Effector memory CD8-positive, alpha-beta T cell (primary cell): ENCODE measurements at regions not wholly inside any gene's neighbourhood (a gene's known extent, or its start where the extent isn't known, plus 50 kb on each side); places are given as distances from the start of the nearest gene placed in this dataset.

Experiments
- ATAC-seq: fragments of 150-1000 bp; cut with Tn5 transposase; replicated peaks from 2 replicates; pipeline ENCODE4 v1.10.0; 2021; ENCODE audit warnings: mild to moderate bottlenecking, moderate library complexity
- DNase-seq, 3 experiments: peaks; one replicate each; pipeline ENCODE4 v3.0.0; 2021
- H3K27ac Mint-ChIP-seq, 2 donors: one replicate each; pipeline ENCODE4 v1.8.0; 2022; ENCODE audit warnings: mild to moderate bottlenecking in 2 of 2, mixed read lengths in 2 of 2, moderate library complexity in 2 of 2
- H3K27me3 Mint-ChIP-seq, 2 donors: one replicate each; pipeline ENCODE4 v1.8.0; 2022; ENCODE audit warnings: mixed read lengths in 2 of 2
- H3K36me3 Mint-ChIP-seq: one replicate; pipeline ENCODE4 v1.8.0; 2022; ENCODE audit warnings: mild to moderate bottlenecking, moderate library complexity, mixed read lengths; ENCODE audit not compliant: insufficient read depth
- H3K4me1 Mint-ChIP-seq, 2 donors: one replicate each; pipeline ENCODE4 v1.8.0; 2022; ENCODE audit warnings: low read depth in 2 of 2, mixed read lengths in 2 of 2
- H3K4me3 Mint-ChIP-seq, 2 donors: one replicate each; pipeline ENCODE4 v1.8.0; 2022; ENCODE audit warnings: mild to moderate bottlenecking in 2 of 2, mixed read lengths in 2 of 2, moderate library complexity in 2 of 2
- H3K9me3 Mint-ChIP-seq, 2 donors: one replicate each; pipeline ENCODE4 v1.8.0; 2022; ENCODE audit warnings: mixed read lengths in 2 of 2

- no peak overlapping the region for H3K4me3 Mint-ChIP-seq
- no peak overlapping the region for H3K27ac Mint-ChIP-seq
- H3K36me3 Mint-ChIP-seq = peaks cover 2% of the 10 kb centered on the region
- no peak for ATAC-seq
- H3K9me3 Mint-ChIP-seq = peaks cover 0 to 6% of the 10 kb centered on the region in 2 donors
- H3K4me1 Mint-ChIP-seq = no peaks in the 10 kb centered on the region
- H3K27me3 Mint-ChIP-seq = peaks cover 5 to 14% of the 10 kb centered on the region in 2 donors
- no peak for DNase-seq
Observed at GRCh38 chr1:208562151-208562960, 318.2 kb upstream of the PLXNA2 start.

DNA sequence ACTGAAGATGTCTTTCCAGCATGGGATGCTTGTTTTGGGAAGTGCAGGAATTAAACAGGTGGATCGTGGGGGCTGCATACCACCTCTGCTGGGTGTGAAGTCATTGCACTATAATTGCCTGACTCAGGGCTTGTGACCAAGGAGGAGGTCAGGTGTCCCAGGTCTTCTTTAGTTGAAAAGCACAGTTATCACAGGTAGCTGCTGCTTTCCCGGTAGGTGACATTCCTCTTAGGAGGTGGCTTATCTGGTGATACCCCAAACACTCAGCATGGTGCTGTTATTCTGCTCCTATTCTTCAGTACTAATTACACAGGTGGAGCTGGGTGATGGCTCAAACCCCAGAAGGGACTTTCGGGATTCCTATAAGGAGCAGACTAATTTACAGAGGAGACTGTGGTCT lies 320.3 kb upstream of the PLXNA2 start:
- H3K36me3 Mint-ChIP-seq = peaks cover 2% of the 10 kb centered on the region
- no peak for DNase-seq
- ATAC-seq = no peak
- H3K4me1 Mint-ChIP-seq = no peaks in the 10 kb centered on the region
- no peak overlapping the region for H3K27ac Mint-ChIP-seq
- peaks cover 21 to 35% of the 10 kb centered on the region in 2 donors for H3K27me3 Mint-ChIP-seq
- peaks cover 5 to 12% of the 10 kb centered on the region in 2 donors for H3K9me3 Mint-ChIP-seq
- H3K4me3 Mint-ChIP-seq = no peak overlapping the region

DNA sequence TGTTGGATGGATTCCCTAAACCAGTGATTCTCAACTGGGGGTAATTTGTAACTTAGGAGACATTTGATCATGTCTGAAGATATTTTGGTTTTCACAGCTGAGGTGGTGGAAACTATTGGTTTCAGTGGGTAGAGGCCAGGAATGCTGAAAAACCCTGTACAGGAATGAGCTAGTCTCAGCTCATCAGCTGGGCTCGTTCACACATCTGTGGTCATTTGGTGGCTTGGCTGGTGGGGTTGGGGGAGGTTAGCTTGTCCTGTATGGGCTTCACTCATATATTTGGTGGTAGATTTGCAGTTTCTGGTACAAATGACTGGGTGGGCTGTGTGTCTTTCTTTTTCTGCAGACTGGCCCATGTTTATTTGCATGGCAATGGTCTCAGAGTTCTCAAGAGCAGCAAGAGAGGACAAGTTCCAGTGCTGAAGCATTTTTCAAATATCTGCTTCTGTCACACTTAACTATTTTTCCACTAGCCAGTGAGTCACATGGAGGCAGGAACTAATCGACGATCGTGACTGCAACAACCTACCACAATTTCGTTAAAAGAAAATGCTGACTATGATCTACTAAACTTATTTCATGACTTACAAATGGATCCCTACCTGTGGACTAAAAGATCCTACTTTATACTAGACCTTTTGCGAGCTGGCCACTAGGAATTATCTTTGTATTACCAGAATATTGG lies 321.7 kb upstream of the PLXNA2 start:
- ATAC-seq (no peak), DNase-seq (no peak)
- H3K27me3 Mint-ChIP-seq = peaks cover 21 to 43% of the 10 kb centered on the region in 2 donors
- H3K27ac Mint-ChIP-seq = no peak overlapping the region
- no peaks in the 10 kb centered on the region for H3K4me1 Mint-ChIP-seq
- H3K4me3 Mint-ChIP-seq = no peak overlapping the region
- peaks cover 5 to 19% of the 10 kb centered on the region in 2 donors for H3K9me3 Mint-ChIP-seq
- H3K36me3 Mint-ChIP-seq = peaks cover 2% of the 10 kb centered on the region

DNA sequence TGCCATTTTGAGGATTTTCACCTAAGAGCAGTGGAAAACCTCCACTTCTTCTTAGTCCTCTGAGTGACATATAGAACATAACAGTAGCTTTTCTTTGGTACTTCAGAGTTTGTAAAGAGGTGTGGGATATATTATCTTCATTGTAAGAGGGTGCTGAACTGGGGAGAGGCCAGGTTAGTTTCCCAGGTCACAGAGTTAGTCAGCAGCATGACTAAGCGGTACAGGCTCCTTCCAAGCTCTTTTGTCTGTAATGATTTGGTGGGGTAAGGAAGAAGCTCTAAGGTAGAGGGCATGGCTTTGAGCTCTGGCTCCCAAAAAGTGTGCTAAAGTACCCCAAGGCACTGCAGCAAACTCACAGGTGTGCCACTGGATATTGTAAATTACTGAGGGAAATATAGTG lies 325.0 kb upstream of the PLXNA2 start:
- no peak overlapping the region for H3K27ac Mint-ChIP-seq
- ATAC-seq = no peak
- no peaks in the 10 kb centered on the region for H3K4me1 Mint-ChIP-seq

DNA sequence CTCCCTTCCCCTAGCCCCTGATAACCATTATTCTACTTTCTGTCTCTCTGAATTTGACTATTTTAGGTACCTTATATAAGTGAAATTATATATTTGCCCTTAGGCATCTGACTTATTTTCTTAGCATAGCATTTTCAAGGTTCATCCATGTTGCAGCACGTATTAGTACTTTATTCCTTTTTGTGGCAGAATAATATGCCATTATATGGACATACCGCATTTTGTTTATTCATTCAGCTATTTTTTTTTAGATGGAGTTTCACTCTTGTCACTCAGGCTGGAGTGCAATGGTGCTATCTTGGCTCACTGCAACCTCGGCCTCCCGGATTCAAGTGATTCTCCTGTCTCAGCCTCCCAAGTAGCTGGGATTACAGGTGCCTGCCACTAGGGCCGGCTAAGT lies 326.2 kb upstream of the PLXNA2 start:
- peaks cover 5 to 13% of the 10 kb centered on the region in 2 donors for H3K9me3 Mint-ChIP-seq
- ATAC-seq (no peak), DNase-seq (no peak)
- H3K4me3 Mint-ChIP-seq = no peak overlapping the region
- peaks cover 16 to 29% of the 10 kb centered on the region in 2 donors for H3K27me3 Mint-ChIP-seq
- H3K27ac Mint-ChIP-seq = no peak overlapping the region
- no peaks in the 10 kb centered on the region for H3K36me3 Mint-ChIP-seq
- H3K4me1 Mint-ChIP-seq = no peaks in the 10 kb centered on the region

More for the DNA sequence above, 325.0 kb upstream of the PLXNA2 start:
- DNase-seq = no peak
- Mint-ChIP-seq H3K36me3 (no peaks in the 10 kb centered on the region), H3K4me3 (no peak overlapping the region), H3K9me3 (peaks cover 5 to 19% of the 10 kb centered on the region in 2 donors), H3K27me3 (peaks cover 21 to 41% of the 10 kb centered on the region in 2 donors)

GRCh38 chr1:208576425-208576824 lies 332.2 kb upstream of the PLXNA2 start:
- H3K4me1 Mint-ChIP-seq = no peaks in the 10 kb centered on the region
- H3K9me3 Mint-ChIP-seq = no peaks in the 10 kb centered on the region
- no peaks in the 10 kb centered on the region for H3K36me3 Mint-ChIP-seq
- ATAC-seq (no peak), DNase-seq (no peak)
- H3K4me3 Mint-ChIP-seq = no peak overlapping the region
- no peak overlapping the region for H3K27ac Mint-ChIP-seq
- peaks cover 0 to 11% of the 10 kb centered on the region in 2 donors for H3K27me3 Mint-ChIP-seq

DNA sequence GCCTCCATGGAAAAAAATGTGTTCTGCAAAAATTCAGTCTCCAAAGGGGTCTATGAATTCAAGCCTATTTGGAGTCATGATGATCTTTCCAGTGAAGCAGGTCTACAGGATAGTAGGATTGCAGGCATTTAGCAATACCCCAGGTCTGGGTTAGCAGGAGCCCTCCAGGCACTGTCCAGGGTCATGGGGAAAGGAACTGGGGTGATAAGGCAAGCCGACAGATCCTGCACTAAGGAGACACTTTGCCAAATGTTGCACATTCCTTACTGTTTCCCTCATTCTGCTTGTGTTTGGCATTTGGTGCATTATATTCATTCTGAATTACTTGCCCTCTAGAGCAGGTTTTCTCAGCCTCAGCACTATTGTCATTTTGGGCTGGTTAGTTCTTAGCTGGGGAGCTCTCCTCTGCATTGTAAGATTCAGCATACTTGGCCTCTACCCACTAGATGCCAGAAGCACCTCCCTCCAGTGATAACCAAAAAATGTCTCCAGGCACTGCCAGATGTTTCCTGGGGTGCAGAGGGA lies 333.3 kb upstream of the PLXNA2 start:
- Mint-ChIP-seq H3K36me3 (no peaks in the 10 kb centered on the region), H3K27ac (no peak overlapping the region), H3K4me1 (no peaks in the 10 kb centered on the region), H3K9me3 (no peaks in the 10 kb centered on the region), H3K27me3 (peaks cover 0 to 11% of the 10 kb centered on the region in 2 donors), H3K4me3 (no peak overlapping the region)
- ATAC-seq (no peak), DNase-seq (no peak)

- Mint-ChIP-seq H3K4me3 (no peak overlapping the region), H3K4me1 (no peaks in the 10 kb centered on the region), H3K27me3 (peaks cover 0 to 8% of the 10 kb centered on the region in 2 donors), H3K9me3 (no peaks in the 10 kb centered on the region), H3K36me3 (no peaks in the 10 kb centered on the region), H3K27ac (no peak overlapping the region)
- DNase-seq (no peak), ATAC-seq (no peak)
Observed at GRCh38 chr1:208581209-208581608, 337.0 kb upstream of the PLXNA2 start.

GRCh38 chr1:208581667-208582066 lies 337.5 kb upstream of the PLXNA2 start:
- no peaks in the 10 kb centered on the region for H3K36me3 Mint-ChIP-seq
- H3K9me3 Mint-ChIP-seq = no peaks in the 10 kb centered on the region
- H3K4me3 Mint-ChIP-seq = no peak overlapping the region
- ATAC-seq = no peak
- DNase-seq = no peak
- H3K27ac Mint-ChIP-seq = no peak overlapping the region
- H3K4me1 Mint-ChIP-seq = no peaks in the 10 kb centered on the region
- peaks cover 0 to 4% of the 10 kb centered on the region in 2 donors for H3K27me3 Mint-ChIP-seq

DNA sequence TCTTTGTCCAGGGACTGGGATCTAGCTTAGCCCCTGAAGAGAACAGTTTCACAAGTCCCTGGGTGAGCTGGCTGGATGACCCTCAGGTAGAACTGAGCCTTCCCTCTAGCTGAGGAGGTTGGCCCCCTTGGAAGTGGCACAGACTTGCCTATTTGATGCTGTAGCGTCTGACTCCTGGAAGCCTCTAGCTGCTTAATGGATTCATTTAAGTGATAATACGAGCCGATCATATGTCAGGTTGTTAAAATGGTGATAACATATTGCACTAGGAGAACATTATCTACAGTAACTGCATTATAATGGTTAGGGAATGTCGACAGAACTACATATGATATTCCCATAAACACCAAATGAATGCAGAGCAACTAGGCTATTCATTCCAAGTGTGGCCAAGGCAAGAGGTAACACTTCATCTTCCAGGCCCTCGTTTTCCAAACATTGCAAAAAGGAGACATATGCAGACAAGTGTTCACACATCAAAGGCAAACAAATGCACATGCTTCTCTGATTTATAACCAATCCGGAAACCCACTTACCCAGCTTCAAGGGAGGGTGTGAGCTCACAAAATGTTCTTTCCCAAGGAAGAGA lies 340.1 kb upstream of the PLXNA2 start:
- DNase-seq = no peak
- Mint-ChIP-seq H3K36me3 (no peaks in the 10 kb centered on the region), H3K4me1 (no peaks in the 10 kb centered on the region), H3K27ac (no peak overlapping the region), H3K4me3 (no peak overlapping the region), H3K9me3 (no peaks in the 10 kb centered on the region), H3K27me3 (no peaks in the 10 kb centered on the region)
- no peak for ATAC-seq

- ATAC-seq (no peak), DNase-seq (no peak)
- H3K27me3 Mint-ChIP-seq = no peaks in the 10 kb centered on the region
- H3K9me3 Mint-ChIP-seq = no peaks in the 10 kb centered on the region
- H3K4me1 Mint-ChIP-seq = no peaks in the 10 kb centered on the region
- H3K4me3 Mint-ChIP-seq = no peak overlapping the region
- no peaks in the 10 kb centered on the region for H3K36me3 Mint-ChIP-seq
- H3K27ac Mint-ChIP-seq = no peak overlapping the region
Observed at GRCh38 chr1:208587110-208587509, 342.9 kb upstream of the PLXNA2 start.

DNA sequence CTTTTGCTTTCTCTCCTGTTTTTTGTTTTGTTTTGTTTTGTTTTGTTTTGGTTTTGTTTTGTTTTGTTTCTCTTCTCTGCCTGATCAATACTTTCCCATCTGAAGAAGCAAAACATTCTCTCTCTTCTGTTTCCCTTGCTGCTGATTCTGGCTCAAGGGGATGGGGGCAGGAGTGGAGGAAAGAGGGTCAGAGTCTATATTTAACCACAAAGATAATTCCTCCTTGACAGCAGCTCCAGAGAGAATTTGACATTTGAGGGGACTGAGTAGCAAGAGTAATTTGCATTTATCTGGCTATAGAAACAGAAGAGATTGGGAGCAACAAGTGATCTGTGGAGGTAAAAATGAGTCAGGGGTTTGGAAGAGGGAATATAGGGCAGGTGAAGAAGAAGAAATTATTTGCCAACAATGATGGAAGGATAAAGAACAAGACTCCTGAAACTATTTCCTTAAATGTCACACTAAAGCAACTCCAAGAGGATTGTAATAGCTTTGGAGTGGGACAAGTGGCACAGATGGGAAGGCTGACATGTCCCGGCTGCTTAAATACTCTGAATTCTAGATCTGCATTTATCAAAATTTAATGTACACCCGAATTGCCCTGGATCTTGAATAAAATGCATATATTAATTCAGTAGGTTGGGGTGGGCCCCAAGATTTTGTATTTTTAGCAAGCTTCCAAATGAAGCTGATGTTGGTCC lies 349.3 kb upstream of the PLXNA2 start:
- Mint-ChIP-seq H3K27me3 (peaks cover 0 to 8% of the 10 kb centered on the region in 2 donors), H3K9me3 (no peaks in the 10 kb centered on the region), H3K27ac (no peak overlapping the region), H3K4me3 (no peak overlapping the region), H3K36me3 (no peaks in the 10 kb centered on the region), H3K4me1 (no peaks in the 10 kb centered on the region)
- DNase-seq (no peak), ATAC-seq (no peak)

- no peaks in the 10 kb centered on the region for H3K36me3 Mint-ChIP-seq
- ATAC-seq = no peak
- no peak overlapping the region for H3K4me3 Mint-ChIP-seq
- no peaks in the 10 kb centered on the region for H3K9me3 Mint-ChIP-seq
- no peaks in the 10 kb centered on the region for H3K4me1 Mint-ChIP-seq
- H3K27me3 Mint-ChIP-seq = peaks cover 0 to 8% of the 10 kb centered on the region in 2 donors
- DNase-seq = no peak
- H3K27ac Mint-ChIP-seq = no peak overlapping the region
Observed at GRCh38 chr1:208595236-208595635, 351.1 kb upstream of the PLXNA2 start.
